Liver (tissue), 8 donors: ENCODE measurements at regions not wholly inside any gene's neighbourhood (a gene's known extent, or its start where the extent isn't known, plus 50 kb on each side); places are given as distances from the start of the nearest gene placed in this dataset.

Source experiments
- DNase-seq: peaks from one replicate; pipeline ENCODE4 v3.0.0-alpha.2; 2017; ENCODE audit warnings: low spot score
- H3K27ac ChIP-seq, 2 donors: one replicate each; pipeline ENCODE4 v1.7.0; 2013; ENCODE audit warnings: inconsistent platforms in 2 of 2, low read length in 2 of 2, control low read depth in 1 of 2, low read depth in 1 of 2, mild to moderate bottlenecking in 1 of 2
- H3K27me3 ChIP-seq, 4 donors: one replicate each; pipeline versions ENCODE4 v1.6.1 to v1.7.0; 2013; ENCODE audit warnings: low read length in 3 of 4, inconsistent platforms in 1 of 4, mild to moderate bottlenecking in 1 of 4, moderate library complexity in 1 of 4; ENCODE audit not compliant: control insufficient read depth in 4 of 4, insufficient read depth in 4 of 4
- H3K36me3 ChIP-seq, 4 donors: one replicate each; pipeline versions ENCODE4 v1.6.1 to v1.7.0; 2013; ENCODE audit warnings: low read length in 3 of 4, mild to moderate bottlenecking in 3 of 4, low read depth in 1 of 4, moderate library complexity in 1 of 4; ENCODE audit not compliant: control insufficient read depth in 4 of 4, insufficient read depth in 3 of 4
- H3K4me1 ChIP-seq, 4 donors: one replicate each; pipeline versions ENCODE4 v1.6.1 to v1.7.0; 2013; ENCODE audit warnings: low read length in 3 of 4, mild to moderate bottlenecking in 3 of 4, moderate library complexity in 1 of 4; ENCODE audit not compliant: control insufficient read depth in 4 of 4, insufficient read depth in 4 of 4
- H3K4me3 ChIP-seq, 3 donors: one replicate each; pipeline versions ENCODE4 v1.6.1 to v1.7.0; 2013; ENCODE audit warnings: low read length in 3 of 3, control low read depth in 1 of 3, low read depth in 1 of 3, mild to moderate bottlenecking in 1 of 3
- H3K9ac ChIP-seq, 2 donors: one replicate each; pipeline ENCODE4 v1.7.0; 2013; ENCODE audit warnings: low read length in 2 of 2, mild to moderate bottlenecking in 2 of 2, moderate library complexity in 2 of 2, control low read depth in 1 of 2, low read depth in 1 of 2
- H3K9me3 ChIP-seq, 4 donors: one replicate each; pipeline versions ENCODE4 v1.6.1 to v1.7.0; 2013; ENCODE audit warnings: low read length in 3 of 4; ENCODE audit not compliant: control insufficient read depth in 4 of 4
- FOXA1 ChIP-seq: IDR thresholded peaks from 2 replicates; pipeline ENCODE4 v1.6.1; 2016; ENCODE audit warnings: antibody characterized with exemption
- FOXA2 ChIP-seq: IDR thresholded peaks from 2 replicates; pipeline ENCODE4 v1.6.1; 2016; ENCODE audit warnings: antibody characterized with exemption
- GABPA ChIP-seq, 2 donors: IDR thresholded peaks in 1 of 2; conservative IDR thresholded peaks in 1 of 2; 2 replicates each; pipeline ENCODE4 v1.6.1; 2016; ENCODE audit warnings: antibody characterized with exemption in 2 of 2, mild to moderate bottlenecking in 1 of 2, moderate library complexity in 1 of 2
- HNF4A ChIP-seq, 2 donors: conservative IDR thresholded peaks; 2 replicates each; pipeline ENCODE4 v1.6.1; 2016; ENCODE audit warnings: antibody characterized with exemption in 2 of 2, mild to moderate bottlenecking in 2 of 2
- HNF4G ChIP-seq: IDR thresholded peaks from 2 replicates; pipeline ENCODE4 v1.6.1; 2016; ENCODE audit warnings: antibody characterized with exemption
- JUND ChIP-seq, 2 donors: IDR thresholded peaks; 2 replicates each; pipeline ENCODE4 v1.6.1; 2016; ENCODE audit warnings: antibody characterized with exemption in 2 of 2
- NR2F2 ChIP-seq: IDR thresholded peaks from 2 replicates; pipeline ENCODE4 v1.6.1; 2016; ENCODE audit warnings: antibody characterized with exemption
- RAD21 ChIP-seq, 2 donors: IDR thresholded peaks; 2 replicates each; pipeline ENCODE4 v1.6.1; 2016; ENCODE audit warnings: antibody characterized with exemption in 2 of 2, mild to moderate bottlenecking in 2 of 2
- RXRA ChIP-seq, 2 donors: IDR thresholded peaks; 2 replicates each; pipeline ENCODE4 v1.6.1; 2017 to 2018; ENCODE audit warnings: antibody characterized with exemption in 2 of 2, mild to moderate bottlenecking in 1 of 2
- SP1 ChIP-seq: IDR thresholded peaks from 2 replicates; pipeline ENCODE4 v1.6.1; 2018; ENCODE audit warnings: antibody characterized with exemption, mild to moderate bottlenecking
- TAF1 ChIP-seq: conservative IDR thresholded peaks from 2 replicates; pipeline ENCODE4 v1.6.1; 2016; ENCODE audit warnings: antibody characterized with exemption, mild to moderate bottlenecking
- YY1 ChIP-seq: IDR thresholded peaks from 2 replicates; pipeline ENCODE4 v1.6.1; 2016; ENCODE audit warnings: antibody characterized with exemption, mild to moderate bottlenecking
- WGBS: extraction: QIAGEN DNeasy Blood & Tissue Kit; methylation state at CpG from one replicate; pipeline ENCODE4 v1.1.7; 2013; 5-methylcytosine and 5-hydroxymethylcytosine counted together
- TF ChIP-seq, protein P1 (sequence below): fragments of 150-350 bp; IDR thresholded peaks from 2 replicates; pipeline ENCODE4 v1.5.1; 2017; ENCODE audit warnings: improper control_type of control experiment, low read depth, low read length; ENCODE audit not compliant: missing input control
- TF ChIP-seq, protein P2 (sequence below): IDR thresholded peaks from 2 replicates; pipeline ENCODE4 v1.6.1; 2016; ENCODE audit warnings: antibody characterized with exemption
- TF ChIP-seq, protein P3 (sequence below): IDR thresholded peaks from 2 replicates; pipeline ENCODE4 v1.6.1; 2016; ENCODE audit warnings: antibody characterized with exemption, mild to moderate bottlenecking
- donor health status: healthy.
- donor health status: healthy.
- donor health status: healthy.
- donor health status: healthy.
- donor health status: healthy.

DNA sequence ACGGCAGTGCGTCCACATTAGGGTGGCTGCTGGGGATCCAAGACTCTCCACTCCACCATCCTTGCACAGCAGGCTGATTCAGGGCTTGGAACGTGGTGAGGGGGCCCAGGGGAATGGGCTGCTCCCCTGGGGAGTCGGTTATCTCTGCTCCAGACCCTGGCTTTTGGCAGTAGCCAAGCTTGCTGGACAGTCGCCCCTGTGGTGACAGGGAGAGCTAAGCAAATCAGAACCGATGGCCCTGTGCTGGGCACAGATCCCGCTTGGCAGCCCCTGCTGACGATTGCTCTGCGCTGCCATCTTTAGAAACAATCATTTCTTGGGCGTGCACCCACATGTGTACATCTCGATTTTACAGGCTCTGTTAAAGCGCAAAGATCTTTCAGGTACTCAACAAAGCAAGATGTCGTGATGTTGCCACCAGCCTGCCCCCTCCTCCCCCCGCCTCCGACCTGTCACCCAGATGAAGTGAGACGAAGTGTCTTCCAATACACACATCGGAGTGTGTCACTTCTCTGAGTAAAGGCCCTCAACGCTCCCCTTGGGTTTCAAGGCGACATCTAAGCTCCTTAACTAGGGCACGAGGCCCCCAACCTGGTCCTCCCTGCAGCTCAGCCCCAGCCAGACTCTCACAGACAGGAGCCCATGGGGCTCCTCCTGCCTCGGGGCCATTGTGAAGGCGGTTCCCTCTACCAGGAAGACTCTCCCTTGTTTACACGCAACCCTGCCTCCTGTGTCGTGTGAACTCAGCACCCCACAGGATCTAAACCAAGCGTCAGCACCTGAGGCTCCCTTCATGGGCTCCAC, 55.6 kb downstream of the PITPNM2 start:
- DNase-seq: no peak
- Histone ChIP-seq H3K4me1 (peaks cover 19 to 68% (median 60%) of the 10 kb centered on the region in 4 donors), H3K9ac (no peak overlapping the region), H3K4me3 (no peak overlapping the region), H3K27ac (peak overlapping the region; percentile 62 to 79), H3K9me3 (no peaks in the 10 kb centered on the region), H3K36me3 (no peaks in the 10 kb centered on the region), H3K27me3 (no peaks in the 10 kb centered on the region)
- 83% methylated on average over 25 of the region's 25 CpGs for WGBS
- TF ChIP-seq FOXA1: no peak
- TF ChIP-seq GABPA (IDR thresholded peaks at IDR 0.05 in 1 of 2, conservative IDR thresholded peaks at IDR 0.05 in 1 of 2): no peak
- TF ChIP-seq, protein P1, sequence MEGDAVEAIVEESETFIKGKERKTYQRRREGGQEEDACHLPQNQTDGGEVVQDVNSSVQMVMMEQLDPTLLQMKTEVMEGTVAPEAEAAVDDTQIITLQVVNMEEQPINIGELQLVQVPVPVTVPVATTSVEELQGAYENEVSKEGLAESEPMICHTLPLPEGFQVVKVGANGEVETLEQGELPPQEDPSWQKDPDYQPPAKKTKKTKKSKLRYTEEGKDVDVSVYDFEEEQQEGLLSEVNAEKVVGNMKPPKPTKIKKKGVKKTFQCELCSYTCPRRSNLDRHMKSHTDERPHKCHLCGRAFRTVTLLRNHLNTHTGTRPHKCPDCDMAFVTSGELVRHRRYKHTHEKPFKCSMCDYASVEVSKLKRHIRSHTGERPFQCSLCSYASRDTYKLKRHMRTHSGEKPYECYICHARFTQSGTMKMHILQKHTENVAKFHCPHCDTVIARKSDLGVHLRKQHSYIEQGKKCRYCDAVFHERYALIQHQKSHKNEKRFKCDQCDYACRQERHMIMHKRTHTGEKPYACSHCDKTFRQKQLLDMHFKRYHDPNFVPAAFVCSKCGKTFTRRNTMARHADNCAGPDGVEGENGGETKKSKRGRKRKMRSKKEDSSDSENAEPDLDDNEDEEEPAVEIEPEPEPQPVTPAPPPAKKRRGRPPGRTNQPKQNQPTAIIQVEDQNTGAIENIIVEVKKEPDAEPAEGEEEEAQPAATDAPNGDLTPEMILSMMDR: no peak
- no peak for TF ChIP-seq FOXA2
- no peak for TF ChIP-seq RAD21 (IDR thresholded peaks at IDR 0.05)

DNA sequence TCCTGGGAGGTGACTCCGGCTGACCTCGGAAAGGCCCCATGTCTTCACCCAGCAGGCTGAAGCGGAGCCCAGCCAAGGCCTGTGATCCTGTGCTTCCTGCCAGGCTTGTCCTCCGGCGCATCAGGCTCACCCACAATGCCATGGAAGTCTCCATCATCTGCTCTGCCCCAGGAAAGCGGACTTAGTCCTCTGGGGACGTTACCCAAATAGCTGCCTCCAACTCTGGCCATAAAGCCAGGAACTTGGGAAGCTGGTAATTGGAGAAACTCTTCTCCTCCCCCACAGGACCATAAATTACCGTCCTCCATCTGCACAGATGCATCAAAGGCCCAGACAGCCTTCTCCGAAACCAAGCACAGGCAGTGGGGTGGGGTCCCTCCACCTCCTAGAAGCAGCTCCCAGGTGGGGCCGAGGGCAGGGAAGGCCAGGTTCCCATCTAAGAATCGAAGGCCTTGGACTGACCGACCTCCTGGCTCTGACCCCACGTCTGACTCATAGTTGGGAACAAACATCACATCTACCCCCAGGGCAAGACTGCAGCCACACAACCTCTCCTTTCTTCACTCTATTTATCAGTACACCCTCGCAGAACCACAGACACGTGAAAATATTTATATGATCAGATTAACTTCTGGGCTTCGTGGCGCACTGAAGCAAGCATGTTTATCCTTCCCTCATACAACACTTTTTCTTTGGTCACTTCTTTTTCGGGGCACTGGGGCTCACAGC, 56.4 kb downstream of the PITPNM2 start:
- 65% methylated on average over 18 of the region's 18 CpGs for WGBS
- DNase-seq: no peak

DNA sequence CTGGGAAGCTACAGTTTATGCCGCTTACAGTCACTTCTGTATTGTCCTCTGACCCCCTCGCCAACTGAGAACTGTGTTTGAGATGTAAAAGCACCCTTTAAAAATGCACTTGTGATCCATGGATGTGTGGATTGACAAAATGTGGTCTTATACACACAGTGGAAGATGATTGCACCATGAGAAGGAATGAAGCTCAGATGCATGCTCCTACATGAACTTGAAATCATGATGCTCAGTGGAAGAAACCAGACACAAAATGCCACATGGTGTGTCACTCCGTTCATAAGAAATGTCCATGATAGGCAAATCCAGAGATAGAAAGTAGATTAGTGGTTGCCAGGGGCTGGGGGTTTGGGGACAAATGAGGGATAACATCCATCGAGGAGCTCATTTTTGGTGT, 58.0 kb downstream of the PITPNM2 start:
- peaks cover 21 to 81% (median 67%) of the 10 kb centered on the region in 4 donors for H3K4me1 ChIP-seq
- no peak overlapping the region for H3K4me3 ChIP-seq
- 98% methylated on average over 4 of the region's 4 CpGs for WGBS
- no peak overlapping the region for H3K9ac ChIP-seq
- H3K27ac ChIP-seq: peak overlapping the region in 1 of 2 donors; percentile 36
- no peaks in the 10 kb centered on the region for H3K9me3 ChIP-seq
- H3K36me3 ChIP-seq: no peaks in the 10 kb centered on the region
- no peaks in the 10 kb centered on the region for H3K27me3 ChIP-seq
- DNase-seq: no peak
- no peak for TF ChIP-seq HNF4A (conservative IDR thresholded peaks at IDR 0.05)
- TF ChIP-seq, protein P2, sequence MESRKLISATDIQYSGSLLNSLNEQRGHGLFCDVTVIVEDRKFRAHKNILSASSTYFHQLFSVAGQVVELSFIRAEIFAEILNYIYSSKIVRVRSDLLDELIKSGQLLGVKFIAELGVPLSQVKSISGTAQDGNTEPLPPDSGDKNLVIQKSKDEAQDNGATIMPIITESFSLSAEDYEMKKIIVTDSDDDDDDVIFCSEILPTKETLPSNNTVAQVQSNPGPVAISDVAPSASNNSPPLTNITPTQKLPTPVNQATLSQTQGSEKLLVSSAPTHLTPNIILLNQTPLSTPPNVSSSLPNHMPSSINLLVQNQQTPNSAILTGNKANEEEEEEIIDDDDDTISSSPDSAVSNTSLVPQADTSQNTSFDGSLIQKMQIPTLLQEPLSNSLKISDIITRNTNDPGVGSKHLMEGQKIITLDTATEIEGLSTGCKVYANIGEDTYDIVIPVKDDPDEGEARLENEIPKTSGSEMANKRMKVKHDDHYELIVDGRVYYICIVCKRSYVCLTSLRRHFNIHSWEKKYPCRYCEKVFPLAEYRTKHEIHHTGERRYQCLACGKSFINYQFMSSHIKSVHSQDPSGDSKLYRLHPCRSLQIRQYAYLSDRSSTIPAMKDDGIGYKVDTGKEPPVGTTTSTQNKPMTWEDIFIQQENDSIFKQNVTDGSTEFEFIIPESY: no peak
- no peak for TF ChIP-seq FOXA2
- no peak for TF ChIP-seq TAF1
- TF ChIP-seq YY1: no peak
- TF ChIP-seq, protein P3, sequence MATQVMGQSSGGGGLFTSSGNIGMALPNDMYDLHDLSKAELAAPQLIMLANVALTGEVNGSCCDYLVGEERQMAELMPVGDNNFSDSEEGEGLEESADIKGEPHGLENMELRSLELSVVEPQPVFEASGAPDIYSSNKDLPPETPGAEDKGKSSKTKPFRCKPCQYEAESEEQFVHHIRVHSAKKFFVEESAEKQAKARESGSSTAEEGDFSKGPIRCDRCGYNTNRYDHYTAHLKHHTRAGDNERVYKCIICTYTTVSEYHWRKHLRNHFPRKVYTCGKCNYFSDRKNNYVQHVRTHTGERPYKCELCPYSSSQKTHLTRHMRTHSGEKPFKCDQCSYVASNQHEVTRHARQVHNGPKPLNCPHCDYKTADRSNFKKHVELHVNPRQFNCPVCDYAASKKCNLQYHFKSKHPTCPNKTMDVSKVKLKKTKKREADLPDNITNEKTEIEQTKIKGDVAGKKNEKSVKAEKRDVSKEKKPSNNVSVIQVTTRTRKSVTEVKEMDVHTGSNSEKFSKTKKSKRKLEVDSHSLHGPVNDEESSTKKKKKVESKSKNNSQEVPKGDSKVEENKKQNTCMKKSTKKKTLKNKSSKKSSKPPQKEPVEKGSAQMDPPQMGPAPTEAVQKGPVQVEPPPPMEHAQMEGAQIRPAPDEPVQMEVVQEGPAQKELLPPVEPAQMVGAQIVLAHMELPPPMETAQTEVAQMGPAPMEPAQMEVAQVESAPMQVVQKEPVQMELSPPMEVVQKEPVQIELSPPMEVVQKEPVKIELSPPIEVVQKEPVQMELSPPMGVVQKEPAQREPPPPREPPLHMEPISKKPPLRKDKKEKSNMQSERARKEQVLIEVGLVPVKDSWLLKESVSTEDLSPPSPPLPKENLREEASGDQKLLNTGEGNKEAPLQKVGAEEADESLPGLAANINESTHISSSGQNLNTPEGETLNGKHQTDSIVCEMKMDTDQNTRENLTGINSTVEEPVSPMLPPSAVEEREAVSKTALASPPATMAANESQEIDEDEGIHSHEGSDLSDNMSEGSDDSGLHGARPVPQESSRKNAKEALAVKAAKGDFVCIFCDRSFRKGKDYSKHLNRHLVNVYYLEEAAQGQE: no peak
- no peak for TF ChIP-seq FOXA1
- TF ChIP-seq RAD21 (IDR thresholded peaks at IDR 0.05): no peak
- TF ChIP-seq GABPA (IDR thresholded peaks at IDR 0.05 in 1 of 2, conservative IDR thresholded peaks at IDR 0.05 in 1 of 2): no peak
- TF ChIP-seq HNF4G: no peak
- no peak for TF ChIP-seq NR2F2
- TF ChIP-seq, protein P1: no peak
- TF ChIP-seq JUND (IDR thresholded peaks at IDR 0.05): no peak
- TF ChIP-seq RXRA (IDR thresholded peaks at IDR 0.05): no peak

More for the DNA sequence above, 56.4 kb downstream of the PITPNM2 start:
- H3K36me3 ChIP-seq: no peaks in the 10 kb centered on the region
- H3K9ac ChIP-seq: no peak overlapping the region
- no peaks in the 10 kb centered on the region for H3K9me3 ChIP-seq
- TF ChIP-seq JUND (IDR thresholded peaks at IDR 0.05) (peak in 1 of 2 donors; percentile 74), RXRA (IDR thresholded peaks at IDR 0.05) (peak in 1 of 2 donors; percentile 62), RAD21 (IDR thresholded peaks at IDR 0.05) (no peak), SP1 (no peak), HNF4A (conservative IDR thresholded peaks at IDR 0.05) (peak; percentile 39 to 72)
- peaks cover 19 to 76% (median 67%) of the 10 kb centered on the region in 4 donors for H3K4me1 ChIP-seq
- H3K4me3 ChIP-seq: no peak overlapping the region
- peak overlapping the region; percentile 62 to 79 for H3K27ac ChIP-seq
- no peaks in the 10 kb centered on the region for H3K27me3 ChIP-seq
